ENCODE measurements at regions not wholly inside any gene's neighbourhood (a gene's known extent, or its start where the extent isn't known, plus 50 kb on each side); places are given as distances from the start of the nearest gene placed in this dataset.

DNA sequence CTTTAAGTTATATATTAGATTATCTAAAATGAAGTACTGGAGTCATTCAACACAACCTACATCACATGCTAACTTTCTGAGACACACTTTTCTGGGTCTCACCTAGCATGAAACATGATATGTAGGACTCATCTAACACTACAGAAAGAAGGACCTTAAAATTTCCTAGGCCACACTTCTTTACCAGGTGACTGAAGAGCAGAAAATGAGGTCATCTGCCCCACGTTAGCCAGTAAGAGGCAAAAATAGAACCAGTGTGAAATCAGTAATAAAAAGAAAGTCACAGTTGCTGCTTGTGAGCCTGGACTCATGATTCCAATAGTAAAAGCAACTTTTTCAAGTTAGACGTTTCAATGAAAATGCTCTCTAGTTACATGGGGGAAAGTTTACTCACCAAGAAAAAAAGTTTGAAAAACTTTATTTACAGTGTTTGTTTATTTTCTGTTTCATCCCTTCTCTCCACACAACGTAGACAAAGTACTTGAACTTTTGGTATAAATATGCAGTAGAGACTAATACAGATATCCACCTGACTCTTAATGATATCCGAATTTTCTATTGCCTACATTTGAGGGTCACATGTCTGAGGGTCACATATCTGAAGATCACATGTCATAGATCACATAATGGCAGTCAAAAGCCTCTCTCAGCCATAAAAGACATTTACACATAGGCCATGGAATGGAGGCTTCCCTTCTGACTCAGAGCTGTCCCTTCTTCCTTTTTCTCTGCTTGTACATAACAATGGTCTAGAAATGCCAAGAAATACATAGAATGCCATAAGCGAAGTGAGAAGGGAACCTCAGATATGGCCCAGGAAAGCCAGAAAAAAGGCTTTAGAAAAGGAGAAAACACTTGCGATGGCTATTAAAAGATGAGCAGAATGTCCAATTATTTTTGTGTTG lies 362.9 kb downstream of the ZEB2 start:
- DNase-seq (ENCODE audit: low read depth, low spot score), result no peak

DNA sequence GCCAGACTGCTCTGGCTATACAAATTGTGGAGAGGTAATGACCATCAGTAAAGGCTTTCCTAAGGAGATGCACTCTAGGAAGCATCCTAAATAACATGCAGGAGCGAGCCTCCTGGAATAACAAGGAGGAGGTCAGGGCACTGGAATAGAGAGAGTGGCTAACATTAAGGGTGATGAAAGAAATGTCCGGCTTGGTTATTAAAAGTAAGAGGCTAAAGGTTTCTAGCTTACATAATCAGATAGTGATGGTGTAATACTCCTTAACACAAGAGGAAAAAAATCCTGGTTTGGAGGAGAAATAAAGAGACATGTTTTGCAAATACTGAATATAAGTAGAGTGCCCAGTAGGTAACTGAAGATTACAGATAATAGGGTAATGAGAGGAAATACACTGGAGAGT lies 365.7 kb downstream of the ZEB2 start:
- no peak for TF ChIP-seq ZNF274 (IDR thresholded peaks at IDR 0.05; ENCODE audit: low read depth, low read length)
- no peak for TF ChIP-seq YY1 (IDR thresholded peaks at IDR 0.05; ENCODE audit: insufficient read depth, insufficient read length)
- no peak for TF ChIP-seq SUZ12 (IDR thresholded peaks at IDR 0.05; ENCODE audit: extremely low read depth, insufficient read depth, insufficient read length)
- no peaks in the 10 kb centered on the region for H3K36me3 ChIP-seq (ENCODE audit: insufficient read depth, insufficient read length, low read length)
- no peaks in the 10 kb centered on the region for H3K27me3 ChIP-seq (ENCODE audit: insufficient read depth, insufficient read length)
- no peak overlapping the region for H3K4me3 ChIP-seq (ENCODE audit: insufficient read length, low read depth)
- no peaks in the 10 kb centered on the region for H3K4me1 ChIP-seq (ENCODE audit: insufficient read depth, insufficient read length)
- no peak for DNase-seq (ENCODE audit: low read depth, low spot score)
- no peak overlapping the region for H3K9ac ChIP-seq (ENCODE audit: insufficient read length, low read depth)
- no peaks in the 10 kb centered on the region for H3K9me3 ChIP-seq (ENCODE audit: insufficient read depth, low read length)

More for the DNA sequence above, 362.9 kb downstream of the ZEB2 start:
- Histone ChIP-seq H3K4me3 (ENCODE audit: insufficient read length, low read depth) (no peak overlapping the region), H3K27me3 (ENCODE audit: insufficient read depth, insufficient read length) (no peaks in the 10 kb centered on the region), H3K9ac (ENCODE audit: insufficient read length, low read depth) (no peak overlapping the region), H3K9me3 (ENCODE audit: insufficient read depth, low read length) (no peaks in the 10 kb centered on the region), H3K4me1 (ENCODE audit: insufficient read depth, insufficient read length) (no peaks in the 10 kb centered on the region), H3K36me3 (ENCODE audit: insufficient read depth, insufficient read length, low read length) (no peaks in the 10 kb centered on the region)
- TF ChIP-seq ZNF274 (IDR thresholded peaks at IDR 0.05; ENCODE audit: low read depth, low read length) (no peak), SUZ12 (IDR thresholded peaks at IDR 0.05; ENCODE audit: extremely low read depth, insufficient read depth, insufficient read length) (no peak), YY1 (IDR thresholded peaks at IDR 0.05; ENCODE audit: insufficient read depth, insufficient read length) (no peak)

DNA sequence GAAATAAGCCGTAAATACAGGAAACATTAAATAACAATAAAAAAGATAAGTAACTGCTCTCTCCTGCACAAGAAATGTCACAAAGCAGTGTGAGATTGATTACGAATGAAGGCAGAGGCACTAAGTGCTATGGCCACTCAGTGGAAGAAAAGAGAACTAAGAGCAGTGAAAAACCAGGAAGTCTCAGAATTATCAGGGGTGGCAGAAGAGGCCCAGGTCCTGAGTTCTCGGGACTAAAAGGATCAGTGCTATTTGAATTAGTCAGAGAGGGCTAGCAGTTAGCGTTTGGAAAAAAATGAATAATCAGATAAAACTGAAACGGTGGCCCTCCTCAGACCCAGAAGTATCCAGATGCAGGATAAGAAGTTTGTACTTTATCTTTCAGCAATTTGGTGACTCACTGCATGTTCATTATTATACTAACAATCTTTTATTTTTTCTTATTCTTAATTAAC lies 367.1 kb downstream of the ZEB2 start:
- TF ChIP-seq YY1 (IDR thresholded peaks at IDR 0.05; ENCODE audit: insufficient read depth, insufficient read length) (no peak), ZNF274 (IDR thresholded peaks at IDR 0.05; ENCODE audit: low read depth, low read length) (no peak), SUZ12 (IDR thresholded peaks at IDR 0.05; ENCODE audit: extremely low read depth, insufficient read depth, insufficient read length) (no peak)
- H3K4me3 ChIP-seq (ENCODE audit: insufficient read length, low read depth), result no peak overlapping the region
- no peak for DNase-seq (ENCODE audit: low read depth, low spot score)
- no peaks in the 10 kb centered on the region for H3K9me3 ChIP-seq (ENCODE audit: insufficient read depth, low read length)
- H3K27me3 ChIP-seq (ENCODE audit: insufficient read depth, insufficient read length), result no peaks in the 10 kb centered on the region
- no peak overlapping the region for H3K9ac ChIP-seq (ENCODE audit: insufficient read length, low read depth)
- H3K4me1 ChIP-seq (ENCODE audit: insufficient read depth, insufficient read length), result no peaks in the 10 kb centered on the region
- H3K36me3 ChIP-seq (ENCODE audit: insufficient read depth, insufficient read length, low read length), result no peaks in the 10 kb centered on the region

DNA sequence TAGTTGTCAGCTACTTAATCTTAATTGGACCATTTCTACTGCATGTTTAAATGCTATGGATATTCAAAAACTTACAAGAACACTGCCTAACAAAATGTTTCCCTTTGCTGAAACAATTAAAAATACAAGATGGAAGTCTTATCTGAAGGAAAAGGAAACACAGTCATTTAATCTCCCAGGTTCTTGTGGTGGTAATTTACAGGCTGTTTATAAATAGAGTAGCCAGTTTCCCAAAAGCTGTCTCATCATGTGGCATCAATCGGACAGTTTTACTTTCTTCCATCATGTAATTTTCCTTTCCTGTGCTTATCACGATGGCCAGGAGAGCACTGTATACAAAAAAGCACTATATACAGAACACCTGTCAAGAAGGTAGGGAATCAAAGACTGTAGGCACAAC lies 368.1 kb downstream of the ZEB2 start:
- Histone ChIP-seq H3K4me1 (ENCODE audit: insufficient read depth, insufficient read length) (no peaks in the 10 kb centered on the region), H3K36me3 (ENCODE audit: insufficient read depth, insufficient read length, low read length) (no peaks in the 10 kb centered on the region), H3K4me3 (ENCODE audit: insufficient read length, low read depth) (no peak overlapping the region), H3K9ac (ENCODE audit: insufficient read length, low read depth) (no peak overlapping the region), H3K27me3 (ENCODE audit: insufficient read depth, insufficient read length) (no peaks in the 10 kb centered on the region), H3K9me3 (ENCODE audit: insufficient read depth, low read length) (no peaks in the 10 kb centered on the region)
- DNase-seq (ENCODE audit: low read depth, low spot score), result no peak
- TF ChIP-seq SUZ12 (IDR thresholded peaks at IDR 0.05; ENCODE audit: extremely low read depth, insufficient read depth, insufficient read length) (no peak), YY1 (IDR thresholded peaks at IDR 0.05; ENCODE audit: insufficient read depth, insufficient read length) (no peak), ZNF274 (IDR thresholded peaks at IDR 0.05; ENCODE audit: low read depth, low read length) (no peak)

DNA sequence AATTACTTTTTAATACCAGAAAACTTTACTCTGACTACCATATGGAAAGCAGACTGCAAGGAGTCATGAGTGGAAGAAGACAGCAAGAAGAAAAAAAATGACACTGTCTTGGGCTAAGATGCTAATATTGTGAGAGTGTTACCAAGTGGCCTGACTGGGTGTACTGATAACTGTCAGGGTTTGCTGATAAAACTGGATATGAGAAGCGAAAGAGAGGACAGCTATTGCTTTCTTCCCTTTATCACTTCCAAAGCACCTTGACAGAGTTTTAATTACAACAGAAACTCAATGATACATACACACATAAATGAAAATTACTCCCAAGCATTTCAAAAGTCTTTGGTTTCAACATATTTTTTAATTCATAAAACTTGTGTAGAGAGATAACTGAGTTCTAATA lies 368.5 kb downstream of the ZEB2 start:
- Histone ChIP-seq H3K9me3 (ENCODE audit: insufficient read depth, low read length) (no peaks in the 10 kb centered on the region), H3K9ac (ENCODE audit: insufficient read length, low read depth) (no peak overlapping the region), H3K4me1 (ENCODE audit: insufficient read depth, insufficient read length) (no peaks in the 10 kb centered on the region), H3K27me3 (ENCODE audit: insufficient read depth, insufficient read length) (no peaks in the 10 kb centered on the region), H3K36me3 (ENCODE audit: insufficient read depth, insufficient read length, low read length) (no peaks in the 10 kb centered on the region), H3K4me3 (ENCODE audit: insufficient read length, low read depth) (no peak overlapping the region)
- TF ChIP-seq YY1 (IDR thresholded peaks at IDR 0.05; ENCODE audit: insufficient read depth, insufficient read length) (no peak), ZNF274 (IDR thresholded peaks at IDR 0.05; ENCODE audit: low read depth, low read length) (no peak), SUZ12 (IDR thresholded peaks at IDR 0.05; ENCODE audit: extremely low read depth, insufficient read depth, insufficient read length) (no peak)
- no peak for DNase-seq (ENCODE audit: low read depth, low spot score)

DNA sequence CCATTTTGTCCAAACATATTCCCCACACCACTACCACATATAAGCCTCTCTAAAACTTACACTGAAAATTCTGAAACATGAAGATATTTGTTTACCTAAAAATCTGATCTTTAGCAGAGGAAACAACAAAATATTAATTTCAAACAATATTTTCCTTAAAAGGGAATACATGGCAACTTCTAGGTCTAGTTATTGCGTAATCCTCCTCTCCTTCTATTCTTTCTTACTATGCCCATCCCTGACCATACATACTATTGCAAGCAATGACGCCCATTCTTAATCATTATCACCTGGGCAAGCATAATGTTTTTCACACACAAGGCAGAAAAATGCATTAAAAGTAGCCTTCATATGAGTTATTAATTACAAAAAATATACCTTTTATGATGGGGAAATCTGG lies 372.6 kb downstream of the ZEB2 start:
- DNase-seq (ENCODE audit: low read depth, low spot score), result no peak
- no peak overlapping the region for H3K9ac ChIP-seq (ENCODE audit: insufficient read length, low read depth)
- H3K36me3 ChIP-seq (ENCODE audit: insufficient read depth, insufficient read length, low read length), result no peaks in the 10 kb centered on the region
- no peaks in the 10 kb centered on the region for H3K4me1 ChIP-seq (ENCODE audit: insufficient read depth, insufficient read length)
- no peak overlapping the region for H3K4me3 ChIP-seq (ENCODE audit: insufficient read length, low read depth)
- no peaks in the 10 kb centered on the region for H3K9me3 ChIP-seq (ENCODE audit: insufficient read depth, low read length)
- TF ChIP-seq YY1 (IDR thresholded peaks at IDR 0.05; ENCODE audit: insufficient read depth, insufficient read length) (no peak), SUZ12 (IDR thresholded peaks at IDR 0.05; ENCODE audit: extremely low read depth, insufficient read depth, insufficient read length) (no peak), ZNF274 (IDR thresholded peaks at IDR 0.05; ENCODE audit: low read depth, low read length) (no peak)
- no peaks in the 10 kb centered on the region for H3K27me3 ChIP-seq (ENCODE audit: insufficient read depth, insufficient read length)

DNA sequence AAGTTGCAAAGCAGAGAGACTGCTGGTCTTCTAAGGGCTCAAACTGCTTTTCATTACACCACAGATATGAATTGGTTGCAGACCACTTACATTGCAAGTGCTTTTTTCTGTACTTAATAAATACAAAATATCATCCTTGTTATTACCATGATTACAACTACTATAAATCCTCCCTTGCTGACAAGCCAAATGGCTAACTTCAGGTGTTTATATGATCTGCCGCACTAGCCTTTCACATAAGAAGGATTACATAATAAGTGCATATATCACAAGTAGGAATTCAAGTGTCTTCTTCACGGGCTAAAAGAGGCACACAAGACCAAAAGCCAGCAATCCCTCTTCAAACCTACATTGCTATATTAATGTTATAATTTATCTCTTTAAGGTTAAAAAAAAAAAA lies 373.0 kb downstream of the ZEB2 start:
- no peak for DNase-seq (ENCODE audit: low read depth, low spot score)

More for the DNA sequence above, 373.0 kb downstream of the ZEB2 start:
- Histone ChIP-seq H3K36me3 (ENCODE audit: insufficient read depth, insufficient read length, low read length) (no peaks in the 10 kb centered on the region), H3K4me1 (ENCODE audit: insufficient read depth, insufficient read length) (no peaks in the 10 kb centered on the region), H3K27me3 (ENCODE audit: insufficient read depth, insufficient read length) (no peaks in the 10 kb centered on the region), H3K9me3 (ENCODE audit: insufficient read depth, low read length) (no peaks in the 10 kb centered on the region), H3K9ac (ENCODE audit: insufficient read length, low read depth) (no peak overlapping the region), H3K4me3 (ENCODE audit: insufficient read length, low read depth) (no peak overlapping the region)
- TF ChIP-seq SUZ12 (IDR thresholded peaks at IDR 0.05; ENCODE audit: extremely low read depth, insufficient read depth, insufficient read length) (no peak), ZNF274 (IDR thresholded peaks at IDR 0.05; ENCODE audit: low read depth, low read length) (no peak), YY1 (IDR thresholded peaks at IDR 0.05; ENCODE audit: insufficient read depth, insufficient read length) (no peak)

Data from NT2/D1 (cell line).